Uterus (tissue), 3 donors: ENCODE measurements at regions not wholly inside any gene's neighbourhood (a gene's known extent, or its start where the extent isn't known, plus 50 kb on each side); places are given as distances from the start of the nearest gene placed in this dataset.

Experiments
- DNase-seq, 2 donors: peaks; one replicate each; pipeline ENCODE4 v3.0.0-alpha.2; 2019 to 2020
- H3K27ac ChIP-seq, 2 donors: fragments of 200-600 bp; sonication (generic); 1 replicate in 1 of 2; 2 replicates in 1 of 2; pipeline ENCODE4 v1.5.1; 2016 to 2018
- H3K27me3 ChIP-seq, 2 donors: fragments of 200-600 bp; sonication (generic); one replicate each; pipeline ENCODE4 v1.5.1; 2018 to 2019; ENCODE audit warnings: control low read depth in 1 of 2
- H3K36me3 ChIP-seq, 2 donors: fragments of 200-600 bp; sonication (generic); one replicate each; pipeline ENCODE4 v1.5.1; 2019; ENCODE audit warnings: control low read depth in 1 of 2
- H3K4me1 ChIP-seq, 2 donors: fragments of 200-600 bp; sonication (generic); one replicate each; pipeline ENCODE4 v1.5.1; 2018 to 2019; ENCODE audit warnings: control low read depth in 1 of 2
- H3K4me3 ChIP-seq, 2 donors: fragments of 200-600 bp; sonication (generic); 1 replicate in 1 of 2; 2 replicates in 1 of 2; pipeline ENCODE4 v1.5.1; 2018 to 2019; ENCODE audit warnings: mild to moderate bottlenecking in 1 of 2
- H3K9me3 ChIP-seq, 2 donors: fragments of 200-600 bp; sonication (generic); one replicate each; pipeline ENCODE4 v1.5.1; 2019; ENCODE audit warnings: control low read depth in 1 of 2
- POLR2A ChIP-seq, 2 donors: fragments of 450-650 bp; IDR thresholded peaks; one replicate each; pipeline ENCODE4 v1.6.1; 2016; ENCODE audit warnings: antibody characterized with exemption in 2 of 2, mild to moderate bottlenecking in 1 of 2, moderate library complexity in 1 of 2
- intact Hi-C: fragments of 100-400 bp; cut with DNase I; formaldehyde crosslinking; loops from one replicate; pipeline ENCODE4 v1.15.1; 2023; ENCODE audit warnings: low total_unique reads
- TF ChIP-seq, protein P1 (sequence below), 4 experiments: fragments of 200-600 bp in 2 of 4; fragments of 450-650 bp in 2 of 4; sonication (generic) in 2 of 4; IDR thresholded peaks; one replicate each; pipeline ENCODE4 v1.5.1; 2016 to 2019; ENCODE audit warnings: antibody characterized with exemption in 4 of 4, mild to moderate bottlenecking in 2 of 4, moderate library complexity in 1 of 4
- donor health status: DM: yes; HTN: yes; CAD: no.

- intact Hi-C loops, result no loop called here
- no peaks in the 10 kb centered on the region for H3K9me3 ChIP-seq
Observed at GRCh38 chr16:86319585-86320236, 190.6 kb upstream of the FOXF1 start.

DNA sequence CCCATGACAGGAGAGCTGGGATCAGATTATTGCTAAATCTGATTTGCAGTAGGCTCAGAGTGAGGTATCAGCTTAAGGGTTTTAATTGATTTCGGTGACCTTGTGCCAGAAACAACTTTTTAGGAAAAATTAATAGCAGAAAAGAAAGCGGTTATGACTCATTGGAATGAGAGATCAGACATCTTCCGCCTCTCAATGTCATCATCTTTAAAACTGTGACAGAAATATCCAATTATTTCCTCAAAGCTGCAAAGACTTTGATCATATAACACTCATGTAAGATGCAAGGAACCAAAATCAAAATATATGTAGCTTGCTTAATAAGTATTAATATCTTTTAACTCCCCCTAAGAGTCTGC lies 190.1 kb upstream of the FOXF1 start:
- H3K27ac ChIP-seq, result no peak overlapping the region
- H3K4me1 ChIP-seq, result no peaks in the 10 kb centered on the region
- intact Hi-C loops, result no loop called here
- H3K27me3 ChIP-seq, result peaks cover 0 to 3% of the 10 kb centered on the region in 2 donors
- H3K36me3 ChIP-seq, result no peaks in the 10 kb centered on the region
- H3K9me3 ChIP-seq, result no peaks in the 10 kb centered on the region
- no peak for TF ChIP-seq POLR2A (IDR thresholded peaks at IDR 0.05)
- TF ChIP-seq, protein P1, sequence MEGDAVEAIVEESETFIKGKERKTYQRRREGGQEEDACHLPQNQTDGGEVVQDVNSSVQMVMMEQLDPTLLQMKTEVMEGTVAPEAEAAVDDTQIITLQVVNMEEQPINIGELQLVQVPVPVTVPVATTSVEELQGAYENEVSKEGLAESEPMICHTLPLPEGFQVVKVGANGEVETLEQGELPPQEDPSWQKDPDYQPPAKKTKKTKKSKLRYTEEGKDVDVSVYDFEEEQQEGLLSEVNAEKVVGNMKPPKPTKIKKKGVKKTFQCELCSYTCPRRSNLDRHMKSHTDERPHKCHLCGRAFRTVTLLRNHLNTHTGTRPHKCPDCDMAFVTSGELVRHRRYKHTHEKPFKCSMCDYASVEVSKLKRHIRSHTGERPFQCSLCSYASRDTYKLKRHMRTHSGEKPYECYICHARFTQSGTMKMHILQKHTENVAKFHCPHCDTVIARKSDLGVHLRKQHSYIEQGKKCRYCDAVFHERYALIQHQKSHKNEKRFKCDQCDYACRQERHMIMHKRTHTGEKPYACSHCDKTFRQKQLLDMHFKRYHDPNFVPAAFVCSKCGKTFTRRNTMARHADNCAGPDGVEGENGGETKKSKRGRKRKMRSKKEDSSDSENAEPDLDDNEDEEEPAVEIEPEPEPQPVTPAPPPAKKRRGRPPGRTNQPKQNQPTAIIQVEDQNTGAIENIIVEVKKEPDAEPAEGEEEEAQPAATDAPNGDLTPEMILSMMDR (IDR thresholded peaks at IDR 0.05), result no peak
- no peak overlapping the region for H3K4me3 ChIP-seq
- no peak for DNase-seq

More at GRCh38 chr16:86319585-86320236, 190.6 kb upstream of the FOXF1 start:
- H3K27ac ChIP-seq, result no peak overlapping the region
- no peaks in the 10 kb centered on the region for H3K36me3 ChIP-seq
- no peak overlapping the region for H3K4me3 ChIP-seq
- TF ChIP-seq, protein P1 (IDR thresholded peaks at IDR 0.05), result no peak
- TF ChIP-seq POLR2A (IDR thresholded peaks at IDR 0.05), result no peak
- no peaks in the 10 kb centered on the region for H3K4me1 ChIP-seq
- H3K27me3 ChIP-seq, result peaks cover 0 to 3% of the 10 kb centered on the region in 2 donors
- no peak for DNase-seq

GRCh38 chr16:86321491-86321890 lies 188.8 kb upstream of the FOXF1 start:
- H3K4me3 ChIP-seq, result no peak overlapping the region
- H3K9me3 ChIP-seq, result no peaks in the 10 kb centered on the region
- no peaks in the 10 kb centered on the region for H3K36me3 ChIP-seq
- no peak for DNase-seq
- H3K27ac ChIP-seq, result no peak overlapping the region
- no peaks in the 10 kb centered on the region for H3K4me1 ChIP-seq
- intact Hi-C loops, result no loop called here
- H3K27me3 ChIP-seq, result peaks cover 0 to 3% of the 10 kb centered on the region in 2 donors
- TF ChIP-seq POLR2A (IDR thresholded peaks at IDR 0.05), result no peak
- TF ChIP-seq, protein P1 (IDR thresholded peaks at IDR 0.05), result no peak

DNA sequence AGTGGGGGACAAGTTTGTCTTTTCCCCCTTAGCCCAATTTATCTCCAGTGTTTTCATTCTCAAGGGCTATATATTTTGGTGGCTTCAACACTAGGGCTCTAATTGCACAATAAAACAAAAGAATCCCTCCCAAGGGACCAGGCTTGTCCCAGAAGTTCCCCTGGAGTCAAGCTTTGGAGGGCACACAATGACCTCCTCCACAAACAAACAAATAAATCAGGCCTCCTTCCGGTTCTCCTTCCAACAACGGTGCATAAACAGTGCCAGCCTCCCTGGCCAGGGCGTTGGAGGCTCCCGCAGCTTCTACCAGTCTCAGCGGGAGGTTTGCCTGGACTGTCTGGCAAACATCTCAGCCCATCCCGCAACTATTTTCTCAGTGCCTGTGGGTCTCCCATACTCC lies 188.0 kb upstream of the FOXF1 start:
- no peak for DNase-seq
- H3K36me3 ChIP-seq, result no peaks in the 10 kb centered on the region
- no peak overlapping the region for H3K4me3 ChIP-seq
- H3K27me3 ChIP-seq, result peaks cover 0 to 3% of the 10 kb centered on the region in 2 donors
- no peak for TF ChIP-seq POLR2A (IDR thresholded peaks at IDR 0.05)
- TF ChIP-seq, protein P1 (IDR thresholded peaks at IDR 0.05), result no peak
- H3K9me3 ChIP-seq, result no peaks in the 10 kb centered on the region
- no peaks in the 10 kb centered on the region for H3K4me1 ChIP-seq
- intact Hi-C loops, result no loop called here
- no peak overlapping the region for H3K27ac ChIP-seq

GRCh38 chr16:86322806-86323205 lies 187.5 kb upstream of the FOXF1 start:
- peaks cover 0 to 3% of the 10 kb centered on the region in 2 donors for H3K27me3 ChIP-seq
- no peak overlapping the region for H3K4me3 ChIP-seq
- intact Hi-C loops, result no loop called here
- no peak for TF ChIP-seq POLR2A (IDR thresholded peaks at IDR 0.05)
- TF ChIP-seq, protein P1 (IDR thresholded peaks at IDR 0.05), result no peak
- H3K27ac ChIP-seq, result no peak overlapping the region
- DNase-seq, result no peak
- no peaks in the 10 kb centered on the region for H3K4me1 ChIP-seq
- no peaks in the 10 kb centered on the region for H3K36me3 ChIP-seq
- H3K9me3 ChIP-seq, result no peaks in the 10 kb centered on the region
